Stimulated activated CD4-positive, alpha-beta T cell treated with anti-CD3 and anti-CD28 coated beads, Interleukin-2, amount 100 ng/mL, for 48 hours (primary cell): ENCODE measurements at regions not wholly inside any gene's neighbourhood (a gene's known extent, or its start where the extent isn't known, plus 50 kb on each side); places are given as distances from the start of the nearest gene placed in this dataset.
"Not testable (repeated sequence)": the region's sequence is repeated elsewhere in the genome, so short reads cannot be mapped to it uniquely, and the experiment has no call there.

ENCODE experiments used
- DNase-seq, 2 donors: peaks; one replicate each; pipeline ENCODE4 v3.0.0-alpha.2; 2020

DNA sequence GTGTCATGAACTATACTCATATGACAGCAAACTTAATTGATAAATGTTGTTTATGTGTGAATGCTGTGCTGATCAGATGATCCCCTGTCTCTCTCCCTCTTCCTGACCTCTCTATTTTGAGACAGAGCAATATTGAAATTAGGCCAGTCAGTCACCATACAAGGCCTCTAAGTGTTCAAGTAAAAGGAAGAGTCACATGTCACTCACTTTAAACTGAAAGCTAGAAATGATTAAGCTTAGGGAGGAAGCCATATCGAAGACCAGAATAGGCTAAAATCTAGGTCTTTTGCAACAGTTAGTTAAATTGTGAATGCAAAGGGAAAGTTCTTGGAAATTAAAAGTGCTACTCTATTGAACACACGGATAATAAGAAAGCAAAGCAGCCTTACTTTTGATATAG lies 498.6 kb downstream of the ZPLD1 start:
- no peak for DNase-seq

DNA sequence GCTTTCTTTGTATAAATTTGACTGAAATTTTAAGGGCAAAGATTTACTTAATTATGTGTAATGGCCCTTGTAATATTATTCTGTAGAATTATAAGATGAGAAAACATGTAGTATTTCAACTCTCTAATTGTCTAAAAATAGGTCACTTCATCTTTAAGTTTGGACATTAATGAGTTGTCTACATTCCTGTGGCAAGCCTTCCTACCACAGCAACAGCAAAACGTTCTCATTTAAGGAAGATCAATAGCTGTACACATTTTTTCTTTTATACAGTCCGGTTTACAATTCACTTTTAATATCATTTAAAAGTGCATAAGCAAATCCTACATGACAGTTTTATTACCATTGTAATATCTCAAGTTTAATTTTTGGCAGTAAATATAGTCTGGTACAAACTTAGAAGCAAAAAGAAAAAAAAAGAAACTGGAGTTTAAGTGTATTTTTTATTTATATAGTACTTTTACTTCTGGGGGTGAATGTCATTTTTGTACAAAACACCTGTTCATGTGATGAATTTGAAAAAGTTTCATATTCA lies 501.8 kb downstream of the ZPLD1 start:
- no peak for DNase-seq

DNA sequence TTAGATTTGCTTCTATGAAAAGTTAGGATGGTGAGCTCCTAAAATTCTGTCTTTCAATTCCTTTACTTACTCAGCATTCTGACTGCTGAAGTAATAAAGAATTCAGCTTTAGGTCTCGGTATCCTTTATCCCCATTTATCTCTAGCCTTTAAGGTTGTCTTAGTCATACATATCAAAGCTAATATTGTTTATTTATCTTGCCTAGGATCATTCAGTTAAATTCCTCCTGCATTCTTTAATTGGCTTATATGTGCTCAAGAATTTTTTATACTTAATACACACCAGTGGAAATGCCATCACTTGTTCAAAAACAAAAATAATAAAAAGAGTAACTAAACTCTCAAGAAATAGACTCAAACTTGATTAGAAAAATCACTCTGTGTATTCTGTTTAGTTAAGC lies 507.0 kb downstream of the ZPLD1 start:
- DNase-seq = no peak

DNA sequence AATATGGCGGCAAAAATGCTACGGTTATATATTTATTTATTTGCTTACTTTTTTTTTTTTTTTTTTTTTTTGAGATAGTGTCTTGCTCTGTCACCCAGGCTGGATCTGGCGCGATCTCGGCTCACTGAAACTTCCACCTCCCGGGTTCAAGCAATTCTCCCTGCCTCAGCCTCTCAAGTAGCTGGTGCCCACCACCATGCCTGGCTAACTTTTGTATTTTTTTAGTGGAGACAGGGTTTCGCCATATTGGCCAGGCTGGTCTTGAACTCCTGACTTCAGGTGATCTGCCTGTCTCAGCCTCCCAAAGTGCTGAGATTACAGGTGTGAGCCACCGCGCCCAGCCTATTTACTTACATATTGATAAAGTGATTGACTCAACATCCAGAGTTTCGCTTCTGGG lies 511.6 kb downstream of the ZPLD1 start:
- DNase-seq = not testable (repeated sequence)

DNA sequence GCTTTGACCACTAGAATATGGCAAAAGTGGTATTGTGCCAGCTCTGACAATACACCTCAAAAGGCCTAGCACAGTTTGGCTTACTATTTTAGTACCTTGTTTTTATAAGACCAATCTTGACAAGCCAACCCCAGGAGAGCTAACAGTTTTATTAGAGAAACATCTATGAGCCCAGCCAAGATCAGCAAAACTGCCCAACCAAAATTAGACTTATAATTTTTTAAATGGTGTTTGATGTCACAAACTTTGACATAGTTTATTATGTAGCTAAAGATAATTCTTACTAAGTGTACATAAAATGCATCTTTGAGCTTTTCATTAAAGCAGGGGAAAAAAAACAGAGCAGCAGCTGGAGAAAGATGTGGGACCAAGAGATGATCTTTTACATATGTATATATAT lies 537.5 kb downstream of the ZPLD1 start:
- no peak for DNase-seq

DNA sequence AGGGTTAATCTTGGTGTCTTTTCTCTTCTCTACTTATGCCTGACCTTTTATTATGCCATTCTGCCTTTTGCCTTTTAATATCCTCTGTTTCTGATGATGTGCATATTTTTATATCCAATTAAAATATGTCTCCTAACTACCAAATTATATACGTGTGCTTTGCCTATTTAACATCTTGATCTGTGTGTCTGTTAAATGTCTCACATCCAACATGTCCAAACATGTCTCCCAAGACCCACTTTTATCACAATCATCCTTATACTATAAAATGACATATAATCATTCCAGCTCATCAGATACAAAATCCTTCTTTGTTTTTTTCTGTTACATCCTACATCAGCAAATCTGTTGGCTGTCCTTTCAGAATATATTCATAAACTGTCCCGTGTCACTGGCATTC lies 539.5 kb downstream of the ZPLD1 start:
- DNase-seq = no peak

DNA sequence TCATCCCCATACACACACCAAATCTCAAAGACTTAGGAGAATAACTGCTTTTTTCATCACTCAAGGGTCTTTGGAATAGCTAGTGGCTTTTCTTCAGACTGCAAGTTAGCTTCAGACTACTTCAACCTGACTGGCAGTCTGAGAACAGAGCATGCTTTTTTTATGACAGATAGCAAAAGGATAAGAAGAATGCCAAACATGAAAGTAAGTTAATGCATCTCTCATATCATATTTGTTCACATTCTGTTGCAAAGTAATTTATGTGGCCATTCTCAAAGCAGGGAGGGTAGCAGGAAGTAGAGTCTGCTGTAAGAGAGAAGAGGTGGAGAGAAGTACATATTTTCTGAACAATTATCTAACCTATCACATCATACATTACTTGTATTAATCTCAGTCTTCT lies 544.4 kb downstream of the ZPLD1 start:
- DNase-seq = no peak

DNA sequence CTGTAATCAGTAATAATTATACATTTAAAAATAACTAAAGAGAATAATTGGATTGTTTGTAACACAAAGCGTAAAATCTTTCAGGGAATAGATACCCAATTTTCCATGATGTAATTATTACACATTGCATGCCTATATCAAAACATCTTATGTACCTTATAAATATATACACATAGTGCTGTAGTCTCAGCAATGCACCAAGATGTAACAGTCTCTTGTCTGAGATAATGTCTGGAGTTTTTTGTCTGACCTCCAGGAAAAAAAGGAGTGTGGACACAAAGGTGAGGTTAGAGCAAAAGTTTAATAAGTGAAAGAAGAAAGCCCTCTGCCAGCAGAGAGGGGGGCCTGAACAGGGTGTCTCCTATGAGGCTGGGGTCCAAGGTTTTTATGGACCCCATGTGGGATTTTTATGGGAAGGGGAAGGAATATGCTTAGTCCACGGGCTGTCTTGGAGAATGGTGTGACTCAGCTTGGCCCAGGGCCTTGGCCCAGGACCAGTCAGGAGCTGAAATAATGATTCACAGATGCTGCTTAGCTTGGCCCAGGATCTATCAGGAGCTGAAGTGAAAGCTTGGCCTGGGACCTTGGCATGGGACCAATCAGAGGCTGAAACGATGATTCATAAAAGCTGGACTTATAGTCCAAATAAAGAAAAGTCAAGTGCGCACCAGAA lies 545.0 kb downstream of the ZPLD1 start:
- no peak for DNase-seq

DNA sequence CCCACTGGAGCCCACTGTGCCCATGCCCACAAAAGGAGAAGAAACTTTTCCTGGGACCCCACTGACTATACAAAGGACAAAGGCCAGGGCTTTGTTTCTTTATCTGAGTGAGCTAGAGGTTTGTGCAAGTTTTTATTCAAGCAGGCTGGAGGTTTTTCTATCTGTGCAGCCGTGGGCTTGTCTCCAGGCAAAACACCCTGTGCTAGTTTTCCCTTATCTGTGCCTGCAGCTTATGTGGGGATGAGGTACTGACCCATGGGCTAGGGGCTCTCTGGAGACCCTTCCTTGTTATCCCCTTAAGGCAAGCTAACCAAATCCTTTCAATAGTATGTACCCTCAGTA lies 545.5 kb downstream of the ZPLD1 start:
- no peak for DNase-seq

DNA sequence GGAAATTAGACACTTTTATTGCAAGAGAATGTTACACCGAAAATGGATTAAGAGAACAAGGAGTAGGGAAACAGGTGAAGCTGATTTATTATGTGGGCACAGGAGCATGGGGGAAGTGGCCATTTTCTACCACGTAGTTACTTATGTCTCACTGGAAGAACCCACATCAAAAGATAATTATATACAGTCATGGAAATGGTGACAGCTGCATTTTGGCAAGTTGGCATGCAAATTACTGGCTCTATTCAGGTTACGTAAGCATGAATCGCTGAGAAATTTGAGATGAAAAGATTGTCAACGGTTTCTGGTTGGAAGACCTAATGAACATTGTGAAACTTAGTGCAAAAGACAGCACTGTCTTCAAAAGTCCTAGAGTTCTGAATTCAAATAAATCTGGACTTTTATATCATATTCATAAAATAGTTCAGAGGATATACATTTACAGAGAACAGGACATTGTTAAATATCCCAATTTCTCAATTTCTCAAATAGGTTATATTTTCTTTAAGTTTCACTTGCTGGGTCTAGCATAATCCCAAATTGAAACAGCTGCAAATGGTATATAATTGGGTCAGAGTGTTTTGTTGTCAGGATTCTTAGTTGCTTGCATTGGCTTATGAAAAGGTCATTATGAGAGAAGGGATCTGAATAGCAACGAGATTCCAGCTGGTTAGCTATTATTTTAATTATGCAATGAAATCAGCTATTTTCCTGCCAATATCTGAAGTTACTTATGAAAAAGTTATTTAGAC lies 567.8 kb downstream of the ZPLD1 start:
- DNase-seq = no peak

DNA sequence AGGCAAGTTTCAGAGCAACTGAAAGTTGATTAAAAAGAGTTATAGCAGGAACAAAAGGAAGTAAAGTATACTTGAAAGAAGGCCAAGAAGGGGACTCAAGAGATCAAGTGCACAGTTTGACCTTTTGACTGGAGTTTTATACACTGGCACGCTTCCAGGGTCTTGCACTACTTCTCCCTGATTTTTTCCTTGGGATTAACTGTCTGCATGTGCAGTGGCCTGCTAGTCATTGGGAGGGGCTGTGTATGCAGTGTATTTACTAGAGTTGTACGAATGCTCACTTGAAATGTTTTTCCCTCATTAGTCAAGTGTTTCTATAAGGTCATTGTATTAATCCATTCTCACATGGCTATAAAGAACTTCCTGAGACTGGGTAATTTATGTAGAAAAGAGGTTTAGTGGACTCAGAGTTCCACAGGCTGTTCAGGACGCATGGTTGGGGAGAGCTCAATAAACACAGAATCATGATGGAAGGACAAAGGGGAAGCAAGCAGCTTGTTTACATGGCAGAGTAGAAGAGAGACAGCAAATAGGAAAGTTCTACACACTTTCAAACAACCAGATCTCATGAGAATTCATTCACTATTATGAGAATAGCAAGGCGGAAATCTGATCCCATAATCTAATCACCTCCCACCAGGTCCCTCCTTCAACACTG lies 571.8 kb downstream of the ZPLD1 start:
- DNase-seq = no peak

DNA sequence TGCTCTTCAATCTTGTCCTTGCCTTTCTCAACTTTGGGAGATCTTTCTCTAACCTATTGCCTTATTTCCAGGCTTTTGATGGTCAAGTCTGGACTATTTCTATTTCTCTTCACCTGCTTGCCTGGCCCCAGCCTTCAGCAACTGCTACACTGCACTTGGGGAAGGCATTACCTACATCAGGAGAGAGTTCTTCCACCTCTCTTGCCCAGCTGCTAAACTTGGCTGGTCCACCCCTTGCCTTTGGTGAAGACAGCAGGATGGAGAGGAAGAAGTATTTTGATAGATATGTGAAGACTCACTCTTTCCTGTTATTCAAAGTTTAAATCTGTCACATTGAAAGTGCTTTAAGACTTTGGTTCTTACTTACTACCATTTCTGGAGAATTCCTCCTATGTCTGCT lies 574.8 kb downstream of the ZPLD1 start:
- no peak for DNase-seq

DNA sequence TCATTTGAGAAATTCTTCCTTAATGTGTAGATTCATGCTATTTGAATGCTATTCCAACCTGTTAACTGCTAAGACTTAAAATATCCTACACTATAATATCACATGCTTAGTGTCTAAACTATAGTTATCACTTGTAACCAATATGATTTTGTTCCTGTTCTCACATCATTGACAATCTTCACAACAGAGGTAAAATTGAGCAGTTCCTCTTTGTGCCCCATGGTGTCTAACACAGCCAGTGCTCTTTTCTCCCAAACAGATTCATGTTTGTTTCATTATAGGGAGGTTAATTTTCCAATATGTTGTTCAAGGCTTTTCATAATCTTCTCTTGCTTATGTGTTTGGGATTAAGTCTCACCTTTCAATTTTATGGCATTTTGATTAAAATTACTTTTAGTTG lies 591.1 kb downstream of the ZPLD1 start:
- no peak for DNase-seq

DNA sequence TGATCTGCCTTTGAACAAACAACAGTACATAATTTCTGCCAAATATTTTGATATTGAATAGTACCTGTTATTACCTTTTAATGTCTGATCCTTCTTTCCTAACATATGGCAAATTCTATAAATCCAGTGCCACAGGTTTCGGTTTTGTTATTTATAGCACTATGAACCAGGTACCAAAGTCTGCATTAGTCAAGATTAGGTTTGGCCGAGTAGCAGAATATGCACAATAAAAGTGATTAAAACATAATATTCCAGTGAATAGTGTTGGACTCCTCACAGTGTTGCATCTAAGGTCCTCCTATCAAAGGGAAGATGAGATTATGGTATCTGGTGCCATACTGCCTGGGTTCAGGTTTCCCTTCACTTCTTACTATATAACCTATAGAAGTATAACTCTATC lies 599.0 kb downstream of the ZPLD1 start:
- DNase-seq = no peak

DNA sequence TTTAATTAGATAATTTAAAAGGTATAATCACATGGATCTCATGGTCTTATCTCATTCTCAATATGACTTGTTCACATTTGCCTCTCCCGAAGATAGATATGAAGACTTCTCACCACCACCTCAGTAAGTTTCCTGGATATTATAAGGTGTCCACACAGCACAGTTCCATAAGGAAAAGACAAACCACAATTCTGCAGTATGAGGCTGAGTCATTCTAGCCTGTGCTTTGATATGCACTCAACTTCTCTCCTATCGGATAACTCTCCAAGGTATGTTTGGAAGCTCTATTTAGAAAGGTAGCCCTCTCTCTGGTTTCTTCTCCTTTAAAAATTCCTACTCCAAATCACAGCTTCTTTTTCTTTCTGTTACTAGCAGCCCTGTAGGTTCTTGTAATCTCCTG lies 612.8 kb downstream of the ZPLD1 start:
- DNase-seq = no peak

DNA sequence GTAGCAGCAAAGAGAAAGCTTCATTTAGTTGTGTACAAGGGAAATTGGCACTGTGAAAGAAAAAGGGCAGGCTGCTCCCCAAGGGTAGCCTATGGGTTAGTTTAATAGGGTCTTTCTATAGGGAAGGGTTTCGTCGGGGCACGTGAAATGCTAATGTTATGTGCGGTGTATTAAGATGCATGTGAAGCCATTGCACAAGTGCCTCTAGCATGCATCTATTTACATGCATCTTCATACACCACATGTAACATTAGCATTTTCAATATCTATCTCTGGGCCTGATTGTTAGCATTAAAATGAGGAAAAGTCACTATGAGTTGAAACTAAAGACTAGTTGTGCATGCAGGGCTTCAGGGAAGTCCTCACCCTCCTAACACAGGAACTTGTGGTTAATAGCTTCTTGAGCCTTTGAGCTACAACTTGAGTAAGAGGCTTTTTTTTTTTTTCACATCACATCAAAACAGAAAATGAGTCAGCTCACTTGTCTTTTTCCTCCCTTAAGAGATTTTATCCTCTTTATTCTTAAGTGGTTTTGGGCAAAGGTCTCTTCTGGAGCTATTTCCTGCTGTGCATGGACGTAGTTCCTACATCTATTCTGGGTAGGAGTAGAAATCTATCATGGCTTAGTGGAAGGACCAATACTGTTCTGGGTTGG lies 613.4 kb downstream of the ZPLD1 start:
- DNase-seq = no peak

DNA sequence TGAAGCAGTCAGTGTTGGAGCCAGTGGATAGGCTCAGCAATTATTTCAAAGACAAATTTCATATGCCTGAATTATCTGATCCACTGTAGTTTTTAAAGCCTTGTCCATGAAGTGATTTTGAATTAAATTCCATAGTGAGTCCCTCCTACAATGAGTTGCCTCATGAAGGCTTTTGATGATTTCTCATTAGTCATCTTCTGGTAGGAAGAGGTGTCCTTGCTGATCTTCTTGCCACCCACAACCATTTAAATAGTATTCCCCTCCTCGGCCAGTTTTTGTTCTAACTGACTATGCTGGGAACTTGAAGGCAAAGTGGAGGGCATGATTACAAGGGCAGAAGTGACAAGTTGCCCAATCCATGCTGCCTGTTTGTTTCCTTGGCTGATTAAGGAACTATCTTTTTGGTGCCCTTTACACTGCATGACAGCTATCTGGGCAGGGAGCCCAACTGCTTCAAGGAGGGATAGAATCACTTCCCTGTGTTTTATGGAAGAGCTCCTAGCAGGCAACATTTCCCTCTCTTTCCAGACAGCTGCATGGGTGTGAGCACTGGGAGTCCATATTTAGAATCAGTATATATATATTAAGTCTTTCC lies 617.5 kb downstream of the ZPLD1 start:
- DNase-seq = no peak

DNA sequence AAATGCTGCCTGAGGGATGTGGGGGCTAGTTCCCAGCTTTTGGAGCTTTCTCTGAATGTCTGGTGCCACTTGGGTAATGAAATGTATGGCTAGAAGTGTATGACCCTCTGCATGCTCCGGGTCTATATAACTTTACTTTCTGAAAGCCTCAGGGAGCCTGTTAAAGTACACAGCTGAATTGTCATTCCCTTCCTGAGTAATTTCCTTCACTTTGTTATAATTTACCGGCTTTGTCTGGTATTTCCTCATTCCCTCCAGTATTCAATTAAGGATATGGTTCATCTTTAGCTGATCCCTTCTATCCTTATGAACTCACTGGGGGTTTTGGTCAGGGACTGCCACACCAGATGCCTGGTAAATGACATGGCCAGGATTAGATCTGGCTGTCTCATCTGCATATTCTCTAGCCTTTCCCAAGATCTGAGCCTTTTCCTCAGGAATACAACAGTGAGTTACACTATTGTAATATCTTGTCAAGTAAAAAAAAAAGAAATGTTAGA lies 620.3 kb downstream of the ZPLD1 start:
- DNase-seq = no peak

DNA sequence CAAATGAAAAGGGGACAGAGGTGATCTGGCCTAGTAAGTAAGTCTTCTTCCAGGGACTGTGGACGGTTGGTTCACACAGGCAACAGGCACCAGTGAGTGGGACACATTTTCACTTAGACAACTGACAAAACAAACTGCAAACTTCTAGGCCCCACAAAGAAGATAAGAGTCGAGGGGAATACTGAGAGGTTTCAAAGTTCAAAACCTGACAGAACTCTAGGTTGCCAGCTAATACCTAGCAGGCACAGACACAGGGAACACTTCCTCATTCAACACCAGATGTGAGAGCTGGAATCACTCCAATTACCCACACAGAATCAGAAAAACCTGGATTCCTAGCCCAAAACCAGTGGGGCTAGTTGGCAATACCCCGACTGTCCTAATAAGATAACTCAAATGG lies 621.7 kb downstream of the ZPLD1 start:
- DNase-seq = no peak

DNA sequence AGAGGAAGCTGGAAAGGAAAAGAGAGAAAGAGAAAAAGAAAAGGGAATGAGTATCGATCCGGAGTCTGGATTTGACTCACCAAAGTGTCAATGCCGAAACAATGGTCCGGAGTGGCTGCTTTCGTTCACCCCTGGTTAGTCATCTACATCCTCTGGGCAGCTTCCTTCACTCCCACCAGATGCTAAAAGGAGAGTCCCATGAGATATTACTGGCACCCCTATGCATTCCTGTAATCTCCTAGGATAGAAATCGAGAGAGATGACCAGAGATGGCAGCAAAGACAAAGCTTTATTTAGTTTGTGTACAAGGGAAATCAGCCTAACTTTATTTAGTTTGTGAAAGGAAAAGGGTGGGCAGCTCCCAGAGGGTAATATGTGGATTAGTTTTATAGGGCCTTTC lies 622.2 kb downstream of the ZPLD1 start:
- no peak for DNase-seq

DNA sequence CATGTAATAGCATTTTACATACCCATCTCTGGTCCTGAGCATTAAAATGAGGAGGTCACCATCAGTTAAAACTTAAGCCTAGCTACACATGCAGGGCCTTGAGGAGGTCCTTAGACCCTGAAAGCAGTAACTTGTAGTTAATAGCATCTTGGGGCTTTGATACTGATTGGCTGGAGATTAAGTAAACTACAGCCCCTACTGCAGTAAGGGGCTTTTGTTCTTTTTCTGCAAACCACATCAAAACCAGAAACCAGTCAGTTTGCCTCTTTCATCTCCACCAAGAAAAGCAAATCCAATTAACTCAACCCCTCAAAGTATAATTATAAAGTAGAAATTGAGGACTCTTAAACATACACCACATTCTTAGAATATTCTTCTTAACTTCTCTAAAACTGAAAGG lies 622.7 kb downstream of the ZPLD1 start:
- no peak for DNase-seq

DNA sequence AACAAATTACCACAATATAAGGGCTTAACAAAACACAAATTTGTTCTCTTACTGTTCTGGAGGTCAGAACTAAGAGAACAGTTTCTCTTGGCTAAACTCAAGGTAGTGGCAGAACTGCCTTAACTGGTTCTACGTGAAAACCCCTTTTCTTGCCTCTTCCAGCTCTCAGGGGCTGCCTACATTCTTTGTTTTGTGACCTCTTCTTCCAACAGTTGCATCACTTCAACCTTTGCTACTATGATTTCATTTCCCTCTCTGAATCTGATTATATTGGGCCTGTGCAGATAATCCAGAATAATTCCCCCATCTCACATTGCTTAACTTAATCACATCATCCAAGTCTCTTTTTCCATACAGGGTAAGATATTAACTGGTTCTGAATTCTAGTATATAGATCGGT lies 624.6 kb downstream of the ZPLD1 start:
- DNase-seq = no peak

DNA sequence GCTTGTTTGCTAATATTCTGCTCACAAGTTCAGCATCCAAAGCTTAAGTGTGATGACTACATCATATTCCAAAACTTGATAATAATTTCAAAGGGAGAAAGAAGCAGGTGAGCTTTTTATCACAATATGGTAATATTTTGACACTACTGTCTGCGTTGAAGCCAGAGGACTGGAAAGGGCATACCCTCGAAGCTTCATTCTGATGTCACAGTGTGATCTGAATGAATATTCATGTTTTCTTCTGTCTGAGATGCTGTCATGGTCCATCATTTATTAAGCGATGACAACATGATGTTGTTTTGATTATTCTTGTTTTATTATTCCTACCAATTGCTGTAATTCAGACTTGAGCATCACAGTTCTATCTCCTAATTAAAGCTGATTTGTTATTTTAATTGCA lies 625.4 kb downstream of the ZPLD1 start:
- no peak for DNase-seq
